Gastroesophageal sphincter (tissue), 4 donors: ENCODE measurements at regions not wholly inside any gene's neighbourhood (a gene's known extent, or its start where the extent isn't known, plus 50 kb on each side); places are given as distances from the start of the nearest gene placed in this dataset.

Source experiments
- ATAC-seq: fragments of 150-250 bp; one replicate; pipeline ENCODE4 v1.9.1; 2016; ENCODE audit warnings: mild to moderate bottlenecking, moderate library complexity
- H3K27ac ChIP-seq, 4 donors: fragments of 200-600 bp; sonication (generic) in 3 of 4; 1 replicate in 3 of 4; 2 replicates in 1 of 4; pipeline ENCODE4 v1.5.1; 2016 to 2019
- H3K27me3 ChIP-seq: fragments of 200-600 bp; sonication (generic); one replicate; pipeline ENCODE4 v1.5.1; 2019
- H3K36me3 ChIP-seq, 2 donors: fragments of 200-600 bp; sonication (generic); one replicate each; pipeline ENCODE4 v1.5.1; 2019; ENCODE audit warnings: control low read depth in 1 of 2
- H3K4me1 ChIP-seq, 3 donors: fragments of 200-600 bp; sonication (generic); 1 replicate in 2 of 3; 2 replicates in 1 of 3; pipeline ENCODE4 v1.5.1; 2016 to 2019; ENCODE audit warnings: control low read depth in 2 of 3
- H3K4me3 ChIP-seq, 2 donors: fragments of 200-600 bp; sonication (generic); one replicate each; pipeline ENCODE4 v1.5.1; 2019; ENCODE audit warnings: mild to moderate bottlenecking in 1 of 2, moderate library complexity in 1 of 2
- H3K9me3 ChIP-seq, 3 donors: fragments of 200-600 bp; sonication (generic); one replicate each; pipeline ENCODE4 v1.5.1; 2017 to 2019; ENCODE audit warnings: control low read depth in 2 of 3
- CTCF ChIP-seq, 4 experiments: fragments of 200-600 bp in 2 of 4; fragments of 450-650 bp in 2 of 4; sonication (generic) in 1 of 4; IDR thresholded peaks; one replicate each; pipeline ENCODE4 v1.5.1; 2017 to 2019; ENCODE audit warnings: antibody characterized with exemption in 4 of 4, mild to moderate bottlenecking in 2 of 4, moderate library complexity in 2 of 4
- EP300 ChIP-seq: sonication (generic); formaldehyde crosslinking; IDR thresholded peaks from one replicate; pipeline ENCODE4 v1.6.1; 2017; ENCODE audit warnings: antibody characterized with exemption, mild to moderate bottlenecking
- POLR2A ChIP-seq, 2 donors: fragments of 450-650 bp; IDR thresholded peaks; one replicate each; pipeline ENCODE4 v1.6.1; 2017; ENCODE audit warnings: antibody characterized with exemption in 2 of 2, mild to moderate bottlenecking in 2 of 2, moderate library complexity in 1 of 2
- POLR2AphosphoS5 ChIP-seq: sonication (generic); formaldehyde crosslinking; IDR thresholded peaks from one replicate; pipeline ENCODE4 v1.6.1; 2017; ENCODE audit warnings: antibody characterized with exemption
- WGBS, 2 donors: methylation state at CpG; one replicate each; pipeline ENCODE4 v1.1.5; 2018; ENCODE audit warnings: low coverage in 1 of 2; 5-methylcytosine and 5-hydroxymethylcytosine counted together

DNA sequence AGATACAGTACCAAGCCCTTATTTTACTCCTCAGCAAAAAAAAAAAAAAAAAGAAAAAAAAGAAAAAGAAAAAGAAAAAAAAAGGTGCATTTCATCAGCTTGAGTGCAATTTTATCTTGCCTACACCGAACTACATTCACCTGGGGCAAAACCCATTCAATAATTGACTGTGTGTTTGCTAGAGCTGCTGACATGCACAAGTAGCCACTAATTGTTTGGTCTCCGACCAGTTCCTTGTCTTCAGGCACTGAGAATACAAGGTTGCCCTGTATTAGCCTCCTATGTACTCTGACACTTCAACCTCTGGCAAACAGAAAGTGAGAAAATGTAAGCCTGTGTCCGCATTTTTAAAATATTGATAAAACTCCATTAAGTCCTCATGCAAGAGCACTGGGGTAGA, 1579.4 kb upstream of the LRRTM3 start:
- Histone ChIP-seq H3K27ac (no peak overlapping the region), H3K27me3 (no peaks in the 10 kb centered on the region), H3K4me3 (no peak overlapping the region), H3K9me3 (no peaks in the 10 kb centered on the region), H3K36me3 (no peaks in the 10 kb centered on the region), H3K4me1 (no peaks in the 10 kb centered on the region)
- 58 to 61% methylated on average over 3 of the region's 3 CpGs for WGBS, 2 donors
- ATAC-seq: no peak
- TF ChIP-seq CTCF (IDR thresholded peaks at IDR 0.05): no peak
- no peak for TF ChIP-seq EP300
- TF ChIP-seq POLR2AphosphoS5: no peak
- no peak for TF ChIP-seq POLR2A (IDR thresholded peaks at IDR 0.05)

- no peak overlapping the region for H3K4me3 ChIP-seq
- H3K36me3 ChIP-seq: no peaks in the 10 kb centered on the region
- no peak overlapping the region for H3K27ac ChIP-seq
- H3K27me3 ChIP-seq: no peaks in the 10 kb centered on the region
- 82 to 91% methylated on average over 5 to 8 of the region's 8 CpGs for WGBS, 2 donors
- TF ChIP-seq CTCF (IDR thresholded peaks at IDR 0.05) (no peak), POLR2AphosphoS5 (no peak), EP300 (no peak), POLR2A (IDR thresholded peaks at IDR 0.05) (no peak)
- H3K4me1 ChIP-seq: no peaks in the 10 kb centered on the region
- no peak for ATAC-seq
- no peaks in the 10 kb centered on the region for H3K9me3 ChIP-seq
These were observed 1577.2 kb upstream of the LRRTM3 start for GRCh38 chr10:65348637-65349036.

GRCh38 chr10:65350611-65351010, 1575.2 kb upstream of the LRRTM3 start:
- no peak for ATAC-seq
- WGBS, 2 donors: 17 to 51% methylated on average over 2 to 3 of the region's 3 CpGs

DNA sequence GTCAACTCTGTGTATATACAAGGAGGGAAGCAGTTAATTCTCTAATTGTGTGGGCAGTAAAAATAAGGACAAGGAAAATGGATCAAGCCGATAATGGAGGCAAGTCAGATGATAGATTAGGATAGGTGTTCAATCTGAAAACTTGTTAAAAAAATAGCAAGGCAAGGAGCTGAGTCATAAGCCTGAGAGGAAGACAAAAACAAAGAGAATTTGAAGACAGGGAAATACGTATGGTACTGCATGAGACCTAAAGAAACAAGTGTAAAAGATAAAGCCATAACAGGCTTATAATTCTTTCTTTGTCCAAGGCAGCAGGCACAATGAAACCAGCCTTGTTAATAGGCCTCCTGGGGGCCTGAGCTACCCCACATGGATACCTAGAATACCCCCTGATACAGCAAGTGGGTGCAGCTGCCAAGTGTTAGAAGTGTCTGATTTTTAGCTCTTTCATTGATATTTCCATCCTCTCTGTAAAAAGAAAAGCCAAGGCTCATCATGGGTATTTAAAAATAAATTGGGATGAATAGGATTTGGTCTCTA, 1570.6 kb upstream of the LRRTM3 start:
- no peak for ATAC-seq
- TF ChIP-seq EP300 (no peak), POLR2A (IDR thresholded peaks at IDR 0.05) (no peak), POLR2AphosphoS5 (no peak), CTCF (IDR thresholded peaks at IDR 0.05) (no peak)
- WGBS, 2 donors: 73 to 85% methylated on average over 2 of the region's 2 CpGs
- Histone ChIP-seq H3K4me3 (no peak overlapping the region), H3K9me3 (no peaks in the 10 kb centered on the region), H3K27me3 (no peaks in the 10 kb centered on the region), H3K4me1 (no peaks in the 10 kb centered on the region), H3K36me3 (no peaks in the 10 kb centered on the region), H3K27ac (no peak overlapping the region)

More at GRCh38 chr10:65350611-65351010, 1575.2 kb upstream of the LRRTM3 start:
- Histone ChIP-seq H3K27me3 (no peaks in the 10 kb centered on the region), H3K27ac (no peak overlapping the region), H3K36me3 (no peaks in the 10 kb centered on the region), H3K9me3 (no peaks in the 10 kb centered on the region), H3K4me1 (no peaks in the 10 kb centered on the region), H3K4me3 (no peak overlapping the region)
- TF ChIP-seq POLR2A (IDR thresholded peaks at IDR 0.05): no peak
- TF ChIP-seq EP300: no peak
- no peak for TF ChIP-seq CTCF (IDR thresholded peaks at IDR 0.05)
- TF ChIP-seq POLR2AphosphoS5: no peak

DNA sequence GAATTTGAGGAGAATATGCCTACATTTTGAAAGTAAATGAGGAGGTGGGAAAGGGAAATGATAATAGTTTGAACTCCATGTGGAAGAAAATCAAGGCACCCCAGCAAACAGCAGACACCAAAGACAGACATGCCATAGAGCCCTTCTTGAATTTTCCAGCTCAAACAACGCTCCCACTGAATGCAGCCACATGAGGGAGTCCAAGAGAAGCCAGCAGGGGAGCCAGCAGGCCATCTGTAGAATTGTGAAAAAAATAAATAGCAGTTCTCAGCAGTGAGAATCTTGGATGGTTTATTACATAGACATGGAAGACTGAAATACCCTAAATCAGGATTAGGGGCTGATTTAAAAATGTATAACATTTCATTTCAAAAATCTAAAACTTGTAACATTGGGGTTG, 1567.3 kb upstream of the LRRTM3 start:
- ATAC-seq: no peak
- H3K4me3 ChIP-seq: no peak overlapping the region
- WGBS, 2 donors: 50% methylated on average over 1 of the region's 1 CpG; no CpG with 5 or more reads in 1 of the 2 donors
- no peaks in the 10 kb centered on the region for H3K9me3 ChIP-seq
- H3K27ac ChIP-seq: no peak overlapping the region
- no peaks in the 10 kb centered on the region for H3K27me3 ChIP-seq
- TF ChIP-seq EP300: no peak
- TF ChIP-seq CTCF (IDR thresholded peaks at IDR 0.05): no peak
- TF ChIP-seq POLR2AphosphoS5: no peak
- TF ChIP-seq POLR2A (IDR thresholded peaks at IDR 0.05): no peak
- no peaks in the 10 kb centered on the region for H3K36me3 ChIP-seq
- no peaks in the 10 kb centered on the region for H3K4me1 ChIP-seq
